ENCODE measurements at regions not wholly inside any gene's neighbourhood (a gene's known extent, or its start where the extent isn't known, plus 50 kb on each side); places are given as distances from the start of the nearest gene placed in this dataset.
"Not testable (repeated sequence)": the region's sequence is repeated elsewhere in the genome, so short reads cannot be mapped to it uniquely, and the experiment has no call there.

GRCh38 chr1:82799261-82799660 is 998.5 kb downstream of the ADGRL2 start:
- no peak for FAIRE-seq

- FAIRE-seq: no peak
Measured at GRCh38 chr1:82795508-82796149, 994.9 kb downstream of the ADGRL2 start.

GRCh38 chr1:82792151-82792550 is 991.4 kb downstream of the ADGRL2 start:
- no peak for FAIRE-seq

GRCh38 chr1:82790556-82790955 is 989.8 kb downstream of the ADGRL2 start:
- no peak for FAIRE-seq

- no peak for FAIRE-seq
Measured at GRCh38 chr1:82788660-82789059, 987.9 kb downstream of the ADGRL2 start.

GRCh38 chr1:82788038-82788437 is 987.3 kb downstream of the ADGRL2 start:
- FAIRE-seq: no peak

- no peak for FAIRE-seq
Measured at GRCh38 chr1:82786883-82787282, 986.1 kb downstream of the ADGRL2 start.

GRCh38 chr1:82785268-82785790 is 984.6 kb downstream of the ADGRL2 start:
- FAIRE-seq: no peak

GRCh38 chr1:82783044-82783443 is 982.3 kb downstream of the ADGRL2 start:
- FAIRE-seq: no peak

GRCh38 chr1:82782599-82782998 is 981.9 kb downstream of the ADGRL2 start:
- no peak for FAIRE-seq

- no peak for FAIRE-seq
Measured at GRCh38 chr1:82778612-82779011, 977.9 kb downstream of the ADGRL2 start.

- no peak for FAIRE-seq
Measured at GRCh38 chr1:82777240-82777639, 976.5 kb downstream of the ADGRL2 start.

GRCh38 chr1:82776730-82777129 is 976.0 kb downstream of the ADGRL2 start:
- FAIRE-seq: not testable (repeated sequence)

GRCh38 chr1:82775406-82776000 is 974.8 kb downstream of the ADGRL2 start:
- no peak for FAIRE-seq

GRCh38 chr1:82762829-82763532 is 962.2 kb downstream of the ADGRL2 start:
- FAIRE-seq: no peak

GRCh38 chr1:82759035-82759434 is 958.3 kb downstream of the ADGRL2 start:
- no peak for FAIRE-seq

- FAIRE-seq: no peak
Measured at GRCh38 chr1:82755671-82756070, 954.9 kb downstream of the ADGRL2 start.

GRCh38 chr1:82755191-82755590 is 954.5 kb downstream of the ADGRL2 start:
- no peak for FAIRE-seq

- FAIRE-seq: no peak
Measured at GRCh38 chr1:82752046-82752445, 951.3 kb downstream of the ADGRL2 start.

GRCh38 chr1:82733645-82734044 is 932.9 kb downstream of the ADGRL2 start:
- FAIRE-seq: no peak

- no peak for FAIRE-seq
Measured at GRCh38 chr1:82731216-82731615, 930.5 kb downstream of the ADGRL2 start.

- FAIRE-seq: no peak
Measured at GRCh38 chr1:82728206-82728605, 927.5 kb downstream of the ADGRL2 start.

- no peak for FAIRE-seq
Measured at GRCh38 chr1:82724246-82724645, 923.5 kb downstream of the ADGRL2 start.

- no peak for FAIRE-seq
Measured at GRCh38 chr1:82722608-82723007, 921.9 kb downstream of the ADGRL2 start.

Measured in colon (tissue), 2 donors.